T47D (cell line): ENCODE measurements at regions not wholly inside any gene's neighbourhood (a gene's known extent, or its start where the extent isn't known, plus 50 kb on each side); places are given as distances from the start of the nearest gene placed in this dataset.
"Not testable (repeated sequence)": the region's sequence is repeated elsewhere in the genome, so short reads cannot be mapped to it uniquely, and the experiment has no call there.

Experiments used
- DNase-seq, 2 experiments: peaks; one replicate each; pipeline versions ENCODE4 v3.0.0 to v3.0.0-alpha.2; 2011 to 2012; ENCODE audit warnings: low read depth in 1 of 2, low spot score in 1 of 2
- JUND ChIP-seq: IDR thresholded peaks from 2 replicates; pipeline ENCODE4 v1.6.1; 2012; ENCODE audit warnings: low read depth
- in situ Hi-C: cut with HindIII; loops from 2 replicates; pipeline ENCODE4 v1.10.0; 2016; ENCODE audit warnings: low sequenced_read_pairs, low pct_unique_long_range_greater_than_20kb

DNA sequence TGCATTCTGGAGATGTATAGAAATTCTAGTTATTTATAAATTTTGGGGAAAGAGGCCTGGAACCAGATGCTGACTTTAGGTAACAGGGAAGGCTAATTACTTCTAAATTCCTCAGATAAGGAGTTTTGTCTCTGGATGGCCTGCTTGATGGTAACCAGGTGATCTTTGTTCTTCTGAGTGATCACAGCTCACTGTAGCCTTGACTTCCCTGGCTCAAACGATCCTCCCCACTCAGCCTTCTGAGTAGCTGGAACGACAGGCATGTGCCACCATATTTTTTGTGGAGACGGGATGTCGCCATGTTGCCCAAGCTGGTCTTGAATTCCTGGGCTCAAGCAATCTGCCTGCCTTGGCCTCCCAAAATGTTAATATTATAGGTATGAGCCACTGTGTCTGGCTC is 54.4 kb upstream of the MSH6 start:
- in situ Hi-C loops, result no loop called here
- DNase-seq, result no peak
- no peak for TF ChIP-seq JUND

- TF ChIP-seq JUND, result no peak
- DNase-seq, result no peak
- in situ Hi-C loops, result no loop called here
Measured at GRCh38 chr2:47727956-47728355, 55.0 kb upstream of the MSH6 start.

DNA sequence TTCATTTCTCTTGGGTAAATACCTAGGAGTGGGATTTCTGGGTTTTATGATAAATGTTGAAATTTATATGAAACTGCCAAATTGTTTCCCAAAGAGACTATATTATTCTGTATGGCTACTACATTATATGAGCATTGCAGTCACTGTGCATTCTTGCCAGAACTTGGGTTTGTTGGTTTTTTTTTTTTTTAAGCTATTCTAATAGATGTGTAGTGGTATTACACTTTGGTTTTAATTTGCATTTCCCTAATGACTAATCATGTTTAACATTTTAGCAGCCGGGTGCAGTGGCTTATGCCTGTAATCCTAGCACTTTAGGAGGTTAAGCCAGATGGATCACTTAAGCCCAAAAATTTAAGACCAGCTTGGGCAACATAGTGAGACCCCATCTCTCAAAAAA is 56.0 kb upstream of the MSH6 start:
- DNase-seq, in situ Hi-C loops: not testable (repeated sequence)

GRCh38 chr2:47725808-47726207 is 57.1 kb upstream of the MSH6 start:
- DNase-seq, result no peak
- in situ Hi-C loops, result no loop called here
- TF ChIP-seq JUND, result no peak

DNA sequence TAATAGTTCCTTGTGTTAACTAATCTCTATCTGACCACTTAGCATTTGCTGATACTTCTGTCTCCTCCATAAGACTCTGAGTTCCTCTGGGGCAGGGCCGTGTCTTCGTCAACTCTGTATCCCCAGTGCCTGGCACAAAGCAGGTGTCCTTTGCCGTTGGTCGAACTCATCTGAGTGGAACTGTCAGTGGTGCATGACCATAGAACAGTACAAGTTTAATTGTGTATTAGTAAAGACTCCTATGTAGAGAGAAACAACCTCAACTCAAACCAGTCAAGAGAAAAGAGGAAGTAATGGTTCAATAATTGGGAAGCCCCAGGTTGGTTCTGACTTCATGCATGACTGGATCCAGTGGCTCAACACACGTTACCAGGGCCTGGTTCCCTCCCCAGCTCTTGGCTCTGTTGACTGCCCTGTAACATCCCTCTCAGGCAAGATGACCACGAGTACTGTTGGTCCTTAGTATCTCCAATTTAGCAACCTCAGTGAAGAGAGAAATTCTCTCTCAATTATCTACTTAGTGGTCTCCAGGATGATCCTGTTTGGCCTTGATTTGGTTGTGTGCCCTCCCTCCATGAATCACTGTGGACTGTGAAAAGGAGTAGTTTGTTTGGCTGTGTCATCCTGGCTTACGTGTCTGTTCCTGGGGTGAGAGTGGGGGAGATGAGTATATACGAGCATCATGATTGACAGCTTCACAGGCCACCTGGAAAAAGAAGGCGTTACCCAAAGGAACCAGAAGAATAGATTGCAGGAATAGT is 58.5 kb upstream of the MSH6 start:
- in situ Hi-C loops, result no loop called here
- no peak for DNase-seq
- no peak for TF ChIP-seq JUND

GRCh38 chr2:47721296-47721695 is 61.6 kb upstream of the MSH6 start:
- TF ChIP-seq JUND, result no peak

GRCh38 chr2:47720559-47720958 is 62.4 kb upstream of the MSH6 start:
- TF ChIP-seq JUND, result no peak
- in situ Hi-C loops, result no loop called here
- DNase-seq, result no peak

More at GRCh38 chr2:47721296-47721695, 61.6 kb upstream of the MSH6 start:
- no peak for DNase-seq
- in situ Hi-C loops, result no loop called here

DNA sequence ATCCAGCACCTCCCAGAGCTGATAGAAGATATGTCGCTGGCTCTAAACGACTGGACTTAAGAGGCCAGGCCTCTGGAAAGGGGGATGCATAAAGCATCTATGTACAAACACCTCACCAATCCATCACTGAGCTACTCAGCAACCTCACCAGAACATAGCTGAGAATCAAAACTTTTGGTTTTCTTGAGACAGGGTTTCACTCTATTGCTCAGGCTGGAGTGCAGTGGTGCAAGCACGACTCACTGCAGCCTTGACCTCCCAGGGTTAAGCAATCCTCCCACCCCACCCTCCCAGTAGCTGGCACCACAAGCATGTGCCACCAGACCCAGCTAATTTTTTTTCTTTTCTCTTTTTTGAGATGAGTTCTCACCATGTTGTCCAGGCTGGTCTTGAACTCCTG is 62.9 kb upstream of the MSH6 start:
- TF ChIP-seq JUND, result no peak
- in situ Hi-C loops, result no loop called here

GRCh38 chr2:47719099-47719498 is 63.8 kb upstream of the MSH6 start:
- TF ChIP-seq JUND, result no peak
- no peak for DNase-seq
- in situ Hi-C loops, result no loop called here

More for the DNA sequence above, 62.9 kb upstream of the MSH6 start:
- DNase-seq, result no peak

GRCh38 chr2:47716307-47716706 is 66.6 kb upstream of the MSH6 start:
- peak in 1 of 2 experiments; percentile 53 for DNase-seq
- in situ Hi-C loops, result not testable (repeated sequence)

DNA sequence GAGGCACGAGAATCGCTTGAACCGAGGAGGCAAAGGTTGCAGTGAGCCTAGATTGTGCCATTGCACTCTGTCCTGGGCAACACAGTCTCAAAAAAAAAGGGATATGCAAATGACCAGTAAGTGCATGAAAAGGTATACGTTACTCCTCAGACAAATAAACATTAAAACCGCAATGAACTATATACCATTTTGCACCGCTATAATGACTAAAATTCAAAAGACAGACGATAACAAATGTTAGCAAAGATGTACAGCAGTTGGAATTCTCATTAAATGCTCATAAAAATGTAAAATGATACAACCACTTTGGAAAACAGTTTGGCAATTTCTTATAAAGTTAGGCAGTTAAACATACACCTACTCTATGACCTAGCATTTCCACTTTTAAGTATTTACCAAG is 67.4 kb upstream of the MSH6 start:
- no peak for DNase-seq
- no peak for TF ChIP-seq JUND
- in situ Hi-C loops, result no loop called here

GRCh38 chr2:47708801-47709499 is 74.0 kb upstream of the MSH6 start:
- in situ Hi-C loops, result no loop called here
- no peak for DNase-seq
- no peak for TF ChIP-seq JUND

DNA sequence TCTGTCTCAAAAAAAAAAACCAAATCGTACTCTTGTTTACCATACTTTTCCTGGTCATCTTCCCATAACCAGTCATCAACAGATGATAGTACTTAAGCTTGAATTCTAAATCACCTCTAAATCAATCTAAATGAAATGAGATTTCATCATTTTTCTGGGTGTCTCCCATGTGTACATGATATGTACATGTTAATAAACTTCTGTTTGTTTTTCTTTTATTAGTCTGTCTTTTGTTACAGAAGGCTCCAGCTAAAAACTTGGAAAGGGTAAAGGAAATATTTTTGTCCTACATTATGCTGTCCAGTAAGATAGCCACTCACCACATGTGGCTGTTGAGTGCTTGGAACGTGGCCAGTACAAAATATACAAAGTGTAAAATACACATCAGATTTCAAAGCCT is 78.7 kb upstream of the MSH6 start:
- DNase-seq, result no peak
- in situ Hi-C loops, result no loop called here
- TF ChIP-seq JUND, result no peak
